ENCODE measurements at regions not wholly inside any gene's neighbourhood (a gene's known extent, or its start where the extent isn't known, plus 50 kb on each side); places are given as distances from the start of the nearest gene placed in this dataset.

DNA sequence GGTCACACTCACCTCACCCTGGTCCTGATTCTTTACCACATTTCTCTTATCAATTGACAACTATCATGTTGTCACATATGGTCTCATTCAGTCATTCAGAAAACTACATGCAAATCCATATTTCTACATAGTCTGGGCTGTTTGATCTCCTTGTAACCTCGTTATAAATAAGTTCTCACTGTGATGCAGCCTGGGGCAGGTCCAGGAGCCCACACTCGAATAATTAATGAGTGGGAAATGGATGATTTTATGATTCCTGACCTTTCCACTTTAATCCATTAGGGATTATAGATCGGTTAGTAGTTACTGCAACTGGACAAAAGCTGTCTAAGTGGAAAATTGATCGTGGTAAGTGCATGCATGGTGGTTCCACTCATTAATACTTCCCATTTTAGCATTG is 636.3 kb upstream of the TENM4 start:
- Histone ChIP-seq H2AFZ (replicated peaks) (no peak overlapping the region), H3K79me2 (ENCODE audit: low read depth) (no peaks in the 10 kb centered on the region), H3K27ac (no peak overlapping the region), H4K20me1 (ENCODE audit: low read depth) (no peaks in the 10 kb centered on the region), H3K9ac (no peak overlapping the region), H3F3A (ENCODE audit: low read depth) (no peaks in the 10 kb centered on the region), H3K36me3 (no peaks in the 10 kb centered on the region), H3K4me2 (no peak overlapping the region), H3K9me3 (ENCODE audit: low read depth) (no peaks in the 10 kb centered on the region), H3K4me3 (no peak overlapping the region), H3K27me3 (no peaks in the 10 kb centered on the region), H3K4me1 (no peaks in the 10 kb centered on the region)
- Mint-ChIP-seq H3K27ac (no peak overlapping the region), H3K36me3 (peaks cover 2% of the 10 kb centered on the region), H3K4me1 (peaks cover 5% of the 10 kb centered on the region), H3K9me3 (peaks cover 6% of the 10 kb centered on the region), H3K27me3 (ENCODE audit: insufficient read depth, low read depth) (peaks cover 3% of the 10 kb centered on the region), H3K4me3 (no peak overlapping the region)
- TF ChIP-seq EZH2 (IDR thresholded peaks at IDR 0.05) (no peak), EZH2phosphoT487 (IDR thresholded peaks at IDR 0.05) (no peak), CTCF (IDR thresholded peaks at IDR 0.05) (no peak)
- no peak for DNase-seq (ENCODE audit: low spot score)

DNA sequence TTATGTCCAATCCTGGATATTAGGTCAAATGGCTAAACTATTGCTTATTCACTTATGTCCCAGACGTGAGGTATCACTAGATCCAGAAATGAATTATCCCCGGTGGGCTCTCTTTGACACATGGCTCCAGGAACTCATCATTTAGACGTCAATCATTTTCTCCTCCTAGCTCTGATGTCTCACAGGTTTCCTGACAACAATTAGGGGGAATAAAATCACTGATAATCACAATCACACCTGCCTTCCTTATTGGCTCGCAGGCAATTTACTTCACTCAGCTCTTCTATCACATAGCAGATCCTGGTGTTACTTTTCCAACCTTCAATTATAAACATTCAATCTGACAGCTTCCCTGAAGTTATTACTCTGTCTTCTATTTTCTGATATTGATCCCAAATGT is 634.0 kb upstream of the TENM4 start:
- H3K4me2 ChIP-seq: no peak overlapping the region
- peaks cover 5% of the 10 kb centered on the region for H3K4me1 Mint-ChIP-seq
- peaks cover 2% of the 10 kb centered on the region for H3K36me3 Mint-ChIP-seq
- no peak overlapping the region for H2AFZ ChIP-seq (replicated peaks)
- DNase-seq (ENCODE audit: low spot score): no peak
- peaks cover 3% of the 10 kb centered on the region for H3K27me3 Mint-ChIP-seq (ENCODE audit: insufficient read depth, low read depth)
- H3K9me3 ChIP-seq (ENCODE audit: low read depth): no peaks in the 10 kb centered on the region
- H4K20me1 ChIP-seq (ENCODE audit: low read depth): no peaks in the 10 kb centered on the region
- no peaks in the 10 kb centered on the region for H3K79me2 ChIP-seq (ENCODE audit: low read depth)
- H3K27ac Mint-ChIP-seq: no peak overlapping the region
- no peaks in the 10 kb centered on the region for H3K27me3 ChIP-seq
- no peak overlapping the region for H3K27ac ChIP-seq
- no peaks in the 10 kb centered on the region for H3K36me3 ChIP-seq
- no peaks in the 10 kb centered on the region for H3F3A ChIP-seq (ENCODE audit: low read depth)
- no peak overlapping the region for H3K4me3 Mint-ChIP-seq
- peaks cover 7% of the 10 kb centered on the region for H3K9me3 Mint-ChIP-seq
- H3K9ac ChIP-seq: no peak overlapping the region
- no peak overlapping the region for H3K4me3 ChIP-seq
- no peak for TF ChIP-seq EZH2phosphoT487 (IDR thresholded peaks at IDR 0.05)
- no peak for TF ChIP-seq CTCF (IDR thresholded peaks at IDR 0.05)
- TF ChIP-seq EZH2 (IDR thresholded peaks at IDR 0.05): no peak
- H3K4me1 ChIP-seq: no peaks in the 10 kb centered on the region

GRCh38 chr11:80066291-80066690 is 625.5 kb upstream of the TENM4 start:
- Histone ChIP-seq H3K27me3 (no peaks in the 10 kb centered on the region), H3F3A (ENCODE audit: low read depth) (no peaks in the 10 kb centered on the region), H3K4me1 (no peaks in the 10 kb centered on the region), H3K36me3 (no peaks in the 10 kb centered on the region), H3K9me3 (ENCODE audit: low read depth) (no peaks in the 10 kb centered on the region), H3K9ac (no peak overlapping the region), H3K79me2 (ENCODE audit: low read depth) (no peaks in the 10 kb centered on the region), H3K4me2 (no peak overlapping the region), H3K27ac (no peak overlapping the region), H3K4me3 (no peak overlapping the region), H4K20me1 (ENCODE audit: low read depth) (no peaks in the 10 kb centered on the region), H2AFZ (replicated peaks) (no peak overlapping the region)
- no peaks in the 10 kb centered on the region for H3K27me3 Mint-ChIP-seq (ENCODE audit: insufficient read depth, low read depth)
- H3K36me3 Mint-ChIP-seq: no peaks in the 10 kb centered on the region
- H3K9me3 Mint-ChIP-seq: peaks cover 2% of the 10 kb centered on the region
- no peak for TF ChIP-seq EZH2phosphoT487 (IDR thresholded peaks at IDR 0.05)
- no peak for TF ChIP-seq EZH2 (IDR thresholded peaks at IDR 0.05)
- TF ChIP-seq CTCF (IDR thresholded peaks at IDR 0.05): no peak
- no peak overlapping the region for H3K4me3 Mint-ChIP-seq
- peaks cover 4% of the 10 kb centered on the region for H3K4me1 Mint-ChIP-seq
- DNase-seq (ENCODE audit: low spot score): no peak
- no peak overlapping the region for H3K27ac Mint-ChIP-seq

- Histone ChIP-seq H3K36me3 (no peaks in the 10 kb centered on the region), H4K20me1 (ENCODE audit: low read depth) (no peaks in the 10 kb centered on the region), H3K4me3 (no peak overlapping the region), H2AFZ (replicated peaks) (no peak overlapping the region), H3K4me2 (no peak overlapping the region), H3K27ac (no peak overlapping the region), H3K9ac (no peak overlapping the region), H3K27me3 (no peaks in the 10 kb centered on the region), H3F3A (ENCODE audit: low read depth) (no peaks in the 10 kb centered on the region), H3K4me1 (no peaks in the 10 kb centered on the region), H3K9me3 (ENCODE audit: low read depth) (no peaks in the 10 kb centered on the region), H3K79me2 (ENCODE audit: low read depth) (no peaks in the 10 kb centered on the region)
- no peak for TF ChIP-seq CTCF (IDR thresholded peaks at IDR 0.05)
- no peaks in the 10 kb centered on the region for H3K36me3 Mint-ChIP-seq
- no peak for DNase-seq (ENCODE audit: low spot score)
- no peak overlapping the region for H3K4me3 Mint-ChIP-seq
- H3K9me3 Mint-ChIP-seq: peaks cover 2% of the 10 kb centered on the region
- H3K27me3 Mint-ChIP-seq (ENCODE audit: insufficient read depth, low read depth): no peaks in the 10 kb centered on the region
- H3K4me1 Mint-ChIP-seq: peaks cover 4% of the 10 kb centered on the region
- no peak overlapping the region for H3K27ac Mint-ChIP-seq
These were observed 624.3 kb upstream of the TENM4 start for GRCh38 chr11:80065086-80065485.

Measured in neural progenitor cell (in vitro differentiated cells).